ENCODE measurements at regions not wholly inside any gene's neighbourhood (a gene's known extent, or its start where the extent isn't known, plus 50 kb on each side); places are given as distances from the start of the nearest gene placed in this dataset.

- TF ChIP-seq TFAP4 (CRISPR knock-in tag; IDR thresholded peaks at IDR 0.05; ENCODE audit: borderline replicate concordance) (no peak), NCOA2 (IDR thresholded peaks at IDR 0.05; ENCODE audit: partially characterized antibody in 2 of 2) (no peak), KLF16 (IDR thresholded peaks at IDR 0.05) (no peak), POLR2H (tag; IDR thresholded peaks at IDR 0.05; ENCODE audit: low read depth) (peak; percentile 66), FOSL1 (tag; conservative IDR thresholded peaks at IDR 0.05) (peak; percentile 54; the same call in 1 of the 2 replicates), JUND (IDR thresholded peaks at IDR 0.05; ENCODE audit: borderline replicate concordance, low read depth, low read length) (peak; percentile 44; the same call in 1 of the 2 replicates), JUND (tag; IDR thresholded peaks at IDR 0.05; ENCODE audit: borderline replicate concordance, low read depth, low read length) (no peak), TRIM24 (IDR thresholded peaks at IDR 0.05) (peak; percentile 92 to 94), BRD4 (IDR thresholded peaks at IDR 0.05) (no peak), CEBPB (tag; IDR thresholded peaks at IDR 0.05) (peak; percentile 65), ZBTB34 (CRISPR knock-in tag; IDR thresholded peaks at IDR 0.05) (no peak), LEF1 (IDR thresholded peaks at IDR 0.05) (0 out of 2 replicates have a peak, but pooled peaks have one; percentile 56), NBN (IDR thresholded peaks at IDR 0.05; ENCODE audit: low read depth) (0 out of 2 replicates have a peak, but pooled peaks have one; percentile 63), RBFOX2 (IDR thresholded peaks at IDR 0.05; ENCODE audit: low read depth, low read length) (peak; percentile 36; the same call in 1 of the 2 replicates), ARID1B (IDR thresholded peaks at IDR 0.05) (0 out of 2 replicates have a peak, but pooled peaks have one; percentile 46), NFE2 (IDR thresholded peaks at IDR 0.05; ENCODE audit: low read depth) (peak; percentile 81), ATF4 (CRISPR knock-in tag; IDR thresholded peaks at IDR 0.05) (peak; percentile 89), HDAC3 (IDR thresholded peaks at IDR 0.05; ENCODE audit: borderline replicate concordance, partially characterized antibody) (no peak), DPF2 (IDR thresholded peaks at IDR 0.05) (peak; percentile 50; the same call in 1 of the 2 replicates), NEUROD1 (IDR thresholded peaks at IDR 0.05; ENCODE audit: borderline replicate concordance, low read depth, low read length, partially characterized antibody) (no peak), CEBPG (CRISPR knock-in tag; IDR thresholded peaks at IDR 0.05) (peak; percentile 46; the same call in 1 of the 2 replicates), CEBPG (tag; conservative IDR thresholded peaks at IDR 0.05 in 1 of 2, IDR thresholded peaks at IDR 0.05 in 1 of 2) (peak; percentile 90 to 96), C11orf30 (IDR thresholded peaks at IDR 0.05; ENCODE audit: low read depth) (peak; percentile 93), ETV6 (IDR thresholded peaks at IDR 0.05; ENCODE audit: borderline replicate concordance in 1 of 2, low read depth in 2 of 2, low read length in 1 of 2) (no peak), ETV6 (CRISPR knock-in tag; IDR thresholded peaks at IDR 0.05; ENCODE audit: borderline replicate concordance) (no peak)
These were observed 334.0 kb downstream of the TRIB2 start (continued) for GRCh38 chr2:13050764-13051163.
